KMS-11 (cell line): ENCODE measurements at regions not wholly inside any gene's neighbourhood (a gene's known extent, or its start where the extent isn't known, plus 50 kb on each side); places are given as distances from the start of the nearest gene placed in this dataset.

Experiments used
- H2AFZ ChIP-seq: fragments of 200-600 bp; sonication (generic); 2 replicates; pipeline ENCODE4 v1.6.1; 2016; ENCODE audit warnings: antibody characterized with exemption, mixed run types, low read depth
- H3K27ac ChIP-seq: fragments of 200-600 bp; sonication (generic); 2 replicates; pipeline ENCODE4 v1.6.1; 2016; ENCODE audit warnings: mild to moderate bottlenecking, mixed run types
- H3K27me3 ChIP-seq: fragments of 200-600 bp; sonication (generic); 2 replicates; pipeline ENCODE4 v1.6.1; 2017; ENCODE audit warnings: mild to moderate bottlenecking, low read depth, mixed run types, moderate library complexity; ENCODE audit not compliant: insufficient read depth
- H3K36me3 ChIP-seq: fragments of 200-600 bp; sonication (generic); 2 replicates; pipeline ENCODE4 v1.6.1; 2017; ENCODE audit warnings: mild to moderate bottlenecking, mixed run types; ENCODE audit not compliant: insufficient read depth
- H3K4me1 ChIP-seq: fragments of 200-600 bp; sonication (generic); 2 replicates; pipeline ENCODE4 v1.6.1; 2016; ENCODE audit warnings: mild to moderate bottlenecking, low read depth, mixed run types; ENCODE audit not compliant: poor library complexity, severe bottlenecking
- H3K4me2 ChIP-seq: fragments of 200-600 bp; sonication (generic); 2 replicates; pipeline ENCODE4 v1.7.0; 2016; ENCODE audit warnings: mild to moderate bottlenecking, mixed run types
- H3K4me3 ChIP-seq: fragments of 200-600 bp; sonication (generic); IDR thresholded peaks from 2 replicates; pipeline ENCODE4 v1.6.1; 2017; ENCODE audit warnings: low read depth, low read length, mixed read lengths; ENCODE audit not compliant: insufficient read depth
- H3K79me2 ChIP-seq: fragments of 200-600 bp; sonication (generic); 2 replicates; pipeline ENCODE4 v1.6.1; 2016; ENCODE audit warnings: low read depth, mixed run types; ENCODE audit not compliant: insufficient read depth
- H3K9ac ChIP-seq: fragments of 200-600 bp; sonication (generic); 2 replicates; pipeline ENCODE4 v1.6.1; 2016; ENCODE audit warnings: mild to moderate bottlenecking, mixed run types
- H4K20me1 ChIP-seq: fragments of 200-600 bp; sonication (generic); 2 replicates; pipeline ENCODE4 v1.6.1; 2016; ENCODE audit warnings: mild to moderate bottlenecking, mixed run types; ENCODE audit not compliant: insufficient read depth
- TF ChIP-seq, protein P1 (sequence below): fragments of 200-600 bp; sonication (generic); conservative IDR thresholded peaks from 2 replicates; pipeline ENCODE4 v1.6.1; 2017; ENCODE audit warnings: low read depth, mild to moderate bottlenecking, antibody characterized with exemption, low read length, moderate library complexity, mixed read lengths

DNA sequence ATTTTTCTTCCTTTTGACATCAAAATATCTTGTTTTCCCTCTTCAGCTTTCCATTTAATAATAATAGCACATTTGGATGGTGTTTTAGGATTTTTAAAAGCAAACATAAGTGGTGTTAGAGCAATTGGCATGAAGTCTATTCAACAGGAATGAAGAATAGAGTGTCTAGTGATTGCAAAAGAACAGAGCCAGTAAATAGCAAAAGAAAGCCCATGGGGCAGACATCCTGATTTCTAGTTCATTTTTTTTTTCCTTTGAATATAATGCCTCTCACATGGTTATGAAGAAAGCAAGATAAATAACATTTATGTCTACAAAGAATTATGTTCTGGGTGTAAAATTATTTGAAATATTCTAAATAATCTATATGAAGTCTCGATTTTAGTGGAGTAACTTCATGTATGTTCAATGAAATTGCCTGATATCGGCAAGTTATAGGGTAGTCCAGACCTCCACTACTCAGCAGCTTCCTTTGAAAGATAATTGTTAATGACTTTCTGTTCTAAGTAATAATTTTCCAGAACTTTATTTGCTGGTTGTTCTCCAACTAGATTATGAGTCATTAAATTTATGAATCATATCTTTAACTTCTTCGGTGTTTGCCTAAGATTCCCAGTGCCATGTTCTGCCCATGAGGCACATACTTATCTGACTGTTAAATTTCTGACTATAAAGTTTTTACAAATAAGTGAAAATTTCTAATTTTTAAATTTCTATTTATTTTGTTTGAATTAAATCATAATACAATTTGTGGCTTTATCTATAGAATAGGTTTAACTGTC is 587.9 kb downstream of the TLL1 start:
- Histone ChIP-seq H3K36me3 (no peaks in the 10 kb centered on the region), H3K4me2 (no peak overlapping the region), H3K27me3 (no peaks in the 10 kb centered on the region), H2AFZ (no peak overlapping the region), H3K27ac (no peak overlapping the region), H3K4me3 (no peak overlapping the region), H4K20me1 (no peaks in the 10 kb centered on the region), H3K79me2 (no peaks in the 10 kb centered on the region), H3K4me1 (no peaks in the 10 kb centered on the region), H3K9ac (no peak overlapping the region)
- TF ChIP-seq, protein P1, sequence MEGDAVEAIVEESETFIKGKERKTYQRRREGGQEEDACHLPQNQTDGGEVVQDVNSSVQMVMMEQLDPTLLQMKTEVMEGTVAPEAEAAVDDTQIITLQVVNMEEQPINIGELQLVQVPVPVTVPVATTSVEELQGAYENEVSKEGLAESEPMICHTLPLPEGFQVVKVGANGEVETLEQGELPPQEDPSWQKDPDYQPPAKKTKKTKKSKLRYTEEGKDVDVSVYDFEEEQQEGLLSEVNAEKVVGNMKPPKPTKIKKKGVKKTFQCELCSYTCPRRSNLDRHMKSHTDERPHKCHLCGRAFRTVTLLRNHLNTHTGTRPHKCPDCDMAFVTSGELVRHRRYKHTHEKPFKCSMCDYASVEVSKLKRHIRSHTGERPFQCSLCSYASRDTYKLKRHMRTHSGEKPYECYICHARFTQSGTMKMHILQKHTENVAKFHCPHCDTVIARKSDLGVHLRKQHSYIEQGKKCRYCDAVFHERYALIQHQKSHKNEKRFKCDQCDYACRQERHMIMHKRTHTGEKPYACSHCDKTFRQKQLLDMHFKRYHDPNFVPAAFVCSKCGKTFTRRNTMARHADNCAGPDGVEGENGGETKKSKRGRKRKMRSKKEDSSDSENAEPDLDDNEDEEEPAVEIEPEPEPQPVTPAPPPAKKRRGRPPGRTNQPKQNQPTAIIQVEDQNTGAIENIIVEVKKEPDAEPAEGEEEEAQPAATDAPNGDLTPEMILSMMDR, result no peak

DNA sequence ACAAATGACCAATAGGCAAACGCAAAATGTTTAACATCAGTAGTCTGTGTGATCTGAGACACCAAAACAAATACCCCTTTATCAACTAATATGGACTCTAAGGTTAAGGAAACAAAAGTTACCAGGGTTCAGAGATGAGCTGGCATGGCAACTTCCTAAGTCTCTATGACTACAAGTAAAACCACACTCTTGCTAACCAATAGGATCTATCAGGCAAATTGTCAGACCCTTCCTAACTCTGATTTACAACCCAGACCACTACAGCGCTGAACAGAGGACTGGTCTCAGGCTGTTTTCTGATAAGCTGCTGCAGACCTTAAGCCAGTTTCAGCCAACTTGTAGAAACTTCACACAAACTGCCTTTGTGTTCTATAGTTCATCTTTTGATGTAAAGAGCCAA is 608.0 kb downstream of the TLL1 start:
- Histone ChIP-seq H3K4me1 (no peaks in the 10 kb centered on the region), H2AFZ (no peak overlapping the region), H3K9ac (no peak overlapping the region), H3K27ac (no peak overlapping the region), H3K79me2 (no peaks in the 10 kb centered on the region), H3K27me3 (no peaks in the 10 kb centered on the region), H4K20me1 (no peaks in the 10 kb centered on the region), H3K36me3 (no peaks in the 10 kb centered on the region), H3K4me2 (no peak overlapping the region), H3K4me3 (no peak overlapping the region)
- TF ChIP-seq, protein P1, result no peak

DNA sequence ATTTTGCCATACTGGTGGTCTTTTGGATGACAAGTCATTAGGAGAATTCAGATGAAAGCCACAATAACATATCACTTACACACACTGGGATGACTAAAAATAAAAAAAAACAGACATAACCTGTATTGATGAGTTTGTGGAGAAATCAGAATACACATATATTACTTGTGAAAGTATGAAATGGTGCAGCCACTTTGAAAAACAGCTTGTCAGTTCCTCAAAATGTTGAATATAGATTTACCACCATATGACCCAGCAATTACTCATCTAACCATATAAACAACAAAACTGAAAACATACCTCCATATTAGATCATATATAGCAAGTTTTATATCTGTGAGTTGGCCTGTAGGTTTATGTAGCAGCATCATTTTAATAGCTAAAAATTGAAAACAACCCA is 608.7 kb downstream of the TLL1 start:
- no peak overlapping the region for H2AFZ ChIP-seq
- no peaks in the 10 kb centered on the region for H3K36me3 ChIP-seq
- no peaks in the 10 kb centered on the region for H4K20me1 ChIP-seq
- no peaks in the 10 kb centered on the region for H3K79me2 ChIP-seq
- H3K4me1 ChIP-seq, result no peaks in the 10 kb centered on the region
- TF ChIP-seq, protein P1, result no peak
- no peak overlapping the region for H3K9ac ChIP-seq
- H3K27ac ChIP-seq, result no peak overlapping the region
- H3K4me2 ChIP-seq, result no peak overlapping the region
- H3K27me3 ChIP-seq, result no peaks in the 10 kb centered on the region
- H3K4me3 ChIP-seq, result no peak overlapping the region

DNA sequence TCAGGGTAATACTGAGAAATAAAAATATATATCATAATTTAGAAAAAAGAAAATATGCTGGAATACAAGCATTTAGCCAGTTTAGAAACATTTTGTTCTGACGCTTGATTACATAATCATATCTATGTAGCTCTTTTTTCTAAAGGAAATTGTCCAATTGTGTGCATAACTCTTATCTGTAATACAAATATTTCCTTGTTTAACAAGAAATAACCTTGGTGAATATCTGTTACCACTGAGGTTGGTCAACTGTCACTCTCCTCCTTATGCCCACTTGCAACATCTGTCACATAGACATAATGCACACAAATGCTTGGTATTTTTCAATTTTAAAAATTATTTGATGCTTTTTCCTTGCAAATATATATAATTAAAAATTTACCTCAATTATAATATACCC is 609.7 kb downstream of the TLL1 start:
- no peak overlapping the region for H3K9ac ChIP-seq
- H3K4me1 ChIP-seq, result no peaks in the 10 kb centered on the region
- H4K20me1 ChIP-seq, result no peaks in the 10 kb centered on the region
- no peak overlapping the region for H3K4me2 ChIP-seq
- H3K27me3 ChIP-seq, result no peaks in the 10 kb centered on the region
- H3K27ac ChIP-seq, result no peak overlapping the region
- TF ChIP-seq, protein P1, result no peak
- no peak overlapping the region for H2AFZ ChIP-seq
- no peaks in the 10 kb centered on the region for H3K79me2 ChIP-seq
- no peak overlapping the region for H3K4me3 ChIP-seq
- no peaks in the 10 kb centered on the region for H3K36me3 ChIP-seq
